SW480 (cell line): ENCODE measurements at regions not wholly inside any gene's neighbourhood (a gene's known extent, or its start where the extent isn't known, plus 50 kb on each side); places are given as distances from the start of the nearest gene placed in this dataset.

Experiments used
- DNase-seq: peaks from one replicate; pipeline ENCODE4 v3.0.0-alpha.2; 2016; ENCODE audit warnings: low spot score

- no peak for DNase-seq
These were observed 90.1 kb upstream of the MTPN start for GRCh38 chr7:136067277-136067676.

GRCh38 chr7:136066304-136067143 is 89.4 kb upstream of the MTPN start:
- no peak for DNase-seq

GRCh38 chr7:136064627-136065237 is 87.6 kb upstream of the MTPN start:
- DNase-seq = no peak

- DNase-seq = no peak
These were observed 86.9 kb upstream of the MTPN start for GRCh38 chr7:136064081-136064480.

GRCh38 chr7:136063326-136063666 is 86.1 kb upstream of the MTPN start:
- DNase-seq = no peak

DNA sequence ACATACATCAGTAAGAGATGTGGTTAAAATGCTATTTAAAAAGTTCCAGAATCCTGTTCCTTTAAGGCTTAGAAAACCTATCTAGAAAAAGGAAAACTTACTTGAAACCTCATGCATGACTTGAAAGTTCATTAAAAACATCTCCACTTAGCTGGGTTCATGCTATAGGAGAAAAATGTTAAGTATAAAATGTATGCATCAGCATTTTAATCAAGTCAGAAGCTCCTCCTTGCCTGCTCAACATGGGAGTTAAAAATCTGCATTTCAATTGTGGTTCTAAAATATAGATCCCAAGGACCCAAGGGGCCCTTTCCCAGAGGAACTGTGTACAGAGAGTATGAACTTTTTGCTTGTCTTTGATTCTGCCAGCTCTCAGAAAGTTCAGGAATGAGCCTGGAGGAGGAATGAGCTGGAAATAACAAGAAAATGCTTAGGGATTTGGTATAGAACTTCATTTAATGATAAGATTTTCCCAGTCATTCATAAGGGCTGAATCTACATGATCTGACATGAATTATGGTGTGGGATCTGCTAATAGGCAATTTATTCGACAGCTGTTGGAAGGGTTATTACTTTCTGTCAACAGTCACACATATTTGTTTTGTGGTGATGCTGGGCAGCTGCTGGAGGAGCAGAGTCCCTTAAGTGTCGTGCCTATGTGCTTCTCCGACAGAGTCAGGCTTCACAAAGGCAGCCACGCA is 85.6 kb upstream of the MTPN start:
- no peak for DNase-seq

DNA sequence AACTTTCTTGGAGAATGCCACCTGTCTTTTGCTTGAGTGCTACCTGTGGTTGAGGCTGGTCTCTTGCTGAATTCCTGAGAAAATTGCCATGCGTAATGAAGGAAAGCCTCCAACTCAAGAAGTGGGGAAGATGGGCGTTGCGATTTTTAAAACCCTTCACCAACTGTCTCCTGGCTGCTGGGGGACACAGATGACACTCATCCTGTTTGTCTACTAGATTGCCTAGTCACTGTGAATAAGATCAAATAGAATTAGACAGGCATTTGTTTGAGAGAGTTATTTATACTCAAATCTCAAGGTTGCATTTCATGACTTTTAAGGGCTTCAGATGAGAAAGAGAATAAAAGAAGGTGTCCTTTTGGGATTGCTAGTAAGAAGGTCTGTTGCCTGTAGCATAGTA is 84.3 kb upstream of the MTPN start:
- no peak for DNase-seq

GRCh38 chr7:136058546-136058945 is 81.4 kb upstream of the MTPN start:
- DNase-seq = no peak

GRCh38 chr7:136057509-136057908 is 80.3 kb upstream of the MTPN start:
- no peak for DNase-seq

GRCh38 chr7:136056651-136057231 is 79.6 kb upstream of the MTPN start:
- no peak for DNase-seq

DNA sequence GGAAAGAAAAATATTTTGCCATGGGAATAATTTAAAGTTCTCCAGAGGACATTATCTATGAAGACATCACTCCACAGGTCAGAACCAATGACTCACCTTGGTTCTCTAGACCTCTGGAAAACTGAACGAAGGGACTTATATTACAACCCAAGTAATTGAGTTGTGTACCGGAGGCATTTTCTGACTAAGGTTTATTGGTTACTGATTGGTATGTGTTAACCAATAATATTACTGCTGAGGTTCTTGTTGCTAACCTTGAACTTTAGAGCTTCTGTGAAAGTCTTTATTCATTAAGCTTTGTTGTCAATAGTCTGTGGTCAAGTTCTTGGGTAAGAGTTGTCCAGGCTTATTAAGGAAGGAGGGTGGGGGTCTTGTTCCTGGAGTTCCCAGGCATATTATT is 78.1 kb upstream of the MTPN start:
- DNase-seq = no peak

DNA sequence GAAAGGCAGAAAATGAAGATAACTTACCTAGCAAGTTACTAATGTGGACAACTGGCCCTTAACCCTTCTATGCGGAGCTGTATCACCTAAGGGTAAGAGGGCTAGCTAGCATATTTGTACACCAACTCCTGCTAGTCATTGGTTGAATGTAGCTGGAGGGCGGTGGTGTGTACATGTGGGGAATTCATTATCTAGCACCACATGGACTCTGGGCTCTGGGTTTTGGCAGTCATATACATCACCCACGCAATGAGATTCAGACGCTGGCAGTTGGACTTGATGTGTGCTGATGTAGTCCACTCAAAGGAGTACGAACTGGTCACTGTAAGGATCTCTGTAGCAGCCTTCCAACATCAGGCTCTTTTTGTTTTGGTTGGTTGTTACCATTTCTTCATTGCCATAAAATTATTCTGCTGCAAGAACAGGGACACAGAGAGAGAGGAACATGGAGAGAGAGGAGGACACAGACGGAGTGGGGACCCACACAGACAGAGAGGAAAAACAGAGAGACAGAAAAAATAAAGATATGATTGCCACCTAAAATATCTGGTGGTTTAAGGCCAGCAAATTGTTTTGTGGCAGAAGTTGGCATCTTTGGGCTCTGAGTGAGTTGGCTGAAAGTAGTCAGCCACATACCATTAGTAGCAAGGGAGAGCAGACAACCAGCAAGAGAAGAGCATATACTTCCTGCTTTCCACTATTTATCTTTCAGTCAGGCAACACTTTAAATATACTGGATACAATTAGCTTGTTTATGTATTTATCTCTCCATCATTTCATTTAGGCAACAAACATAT is 76.7 kb upstream of the MTPN start:
- DNase-seq = no peak

- no peak for DNase-seq
These were observed 74.2 kb upstream of the MTPN start for GRCh38 chr7:136051203-136051928.

- no peak for DNase-seq
These were observed 73.3 kb upstream of the MTPN start for GRCh38 chr7:136050462-136050847.

DNA sequence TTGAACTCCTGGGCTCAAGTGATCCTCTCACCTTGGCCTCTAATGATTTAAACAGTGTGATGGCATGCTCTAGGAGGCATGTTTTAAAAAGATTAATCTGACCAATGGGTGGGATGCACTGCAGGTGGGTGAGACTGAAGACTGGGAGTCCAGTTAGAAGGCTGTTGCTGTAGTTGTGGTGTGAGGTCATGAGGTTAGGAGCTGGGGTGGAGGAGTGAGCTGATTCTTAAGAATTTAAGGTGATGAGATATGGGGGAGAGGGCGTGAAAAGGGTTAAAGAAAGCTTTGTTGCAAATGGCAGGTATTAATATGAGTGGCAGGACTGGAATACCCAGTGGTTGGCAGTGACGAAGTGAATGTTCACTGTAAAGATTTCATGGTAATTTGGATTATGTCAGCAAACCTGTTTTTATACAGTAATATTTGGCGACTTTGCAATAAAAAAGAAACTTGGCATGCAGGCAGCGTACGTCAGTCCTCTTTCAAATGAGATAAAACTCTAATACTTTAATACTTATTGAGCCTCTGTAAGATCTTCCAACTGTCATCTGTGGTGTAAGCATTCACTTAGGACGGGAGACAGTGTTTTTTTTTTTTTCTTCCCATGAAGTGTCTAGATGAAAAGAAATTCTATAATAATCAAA is 72.8 kb upstream of the MTPN start:
- no peak for DNase-seq

DNA sequence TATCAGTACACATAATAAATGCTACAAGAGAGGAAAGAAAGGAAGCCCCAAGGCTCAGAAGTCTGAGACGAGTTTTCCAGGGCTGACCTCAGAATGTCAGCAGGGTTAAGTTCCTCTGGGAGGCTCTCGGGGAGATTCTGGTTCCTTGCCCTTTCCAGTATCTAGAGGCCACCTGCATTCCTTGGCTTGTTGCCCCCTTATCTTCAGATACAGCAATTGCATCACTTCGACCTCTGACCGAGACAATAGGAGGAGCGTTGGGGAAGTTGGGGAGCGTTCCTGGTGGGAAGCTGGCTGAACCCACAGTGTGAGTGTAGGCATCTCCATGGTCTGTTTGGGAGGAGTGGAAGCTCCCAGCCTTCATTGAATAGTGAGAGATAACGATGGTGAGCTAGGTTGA is 72.0 kb upstream of the MTPN start:
- DNase-seq = no peak

DNA sequence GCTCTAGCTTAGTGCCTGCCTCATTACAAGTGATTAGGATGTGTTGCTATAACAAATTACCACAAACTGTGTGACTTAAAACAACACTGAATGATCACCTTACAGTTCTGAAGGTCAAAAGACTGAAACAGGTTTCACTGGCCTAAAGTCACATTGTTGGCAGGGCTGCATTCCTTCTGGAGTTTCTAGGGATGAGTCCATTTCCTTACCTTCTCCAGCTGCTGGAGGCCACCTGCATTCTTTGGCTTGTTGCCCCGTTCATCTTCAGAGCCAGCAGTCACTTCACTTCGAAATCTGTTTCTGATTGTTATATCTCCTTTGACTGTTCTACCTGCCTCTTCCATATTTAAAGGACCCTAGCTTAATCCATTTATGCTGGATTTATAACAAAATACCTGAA is 69.4 kb upstream of the MTPN start:
- DNase-seq = no peak

- no peak for DNase-seq
These were observed 68.8 kb upstream of the MTPN start for GRCh38 chr7:136045992-136046391.

DNA sequence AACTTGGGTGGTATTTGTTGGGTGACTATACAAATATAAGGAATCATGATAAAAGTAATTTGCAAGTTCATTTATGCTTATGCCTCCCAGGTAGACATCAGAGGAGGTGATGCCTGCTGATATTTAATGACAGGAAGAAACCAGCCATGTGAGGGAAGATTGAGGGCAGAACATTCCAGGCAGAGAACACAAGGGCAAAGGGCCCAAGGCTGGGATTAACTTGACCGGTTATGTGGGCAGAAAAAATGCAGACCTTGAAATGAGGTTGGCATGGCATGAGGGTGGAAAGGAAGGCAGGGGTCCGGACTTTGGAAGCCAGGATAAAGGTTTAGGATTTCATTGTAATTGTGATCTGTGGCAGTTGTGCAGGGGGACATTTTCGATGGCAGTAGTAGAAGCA is 68.0 kb upstream of the MTPN start:
- DNase-seq = no peak

DNA sequence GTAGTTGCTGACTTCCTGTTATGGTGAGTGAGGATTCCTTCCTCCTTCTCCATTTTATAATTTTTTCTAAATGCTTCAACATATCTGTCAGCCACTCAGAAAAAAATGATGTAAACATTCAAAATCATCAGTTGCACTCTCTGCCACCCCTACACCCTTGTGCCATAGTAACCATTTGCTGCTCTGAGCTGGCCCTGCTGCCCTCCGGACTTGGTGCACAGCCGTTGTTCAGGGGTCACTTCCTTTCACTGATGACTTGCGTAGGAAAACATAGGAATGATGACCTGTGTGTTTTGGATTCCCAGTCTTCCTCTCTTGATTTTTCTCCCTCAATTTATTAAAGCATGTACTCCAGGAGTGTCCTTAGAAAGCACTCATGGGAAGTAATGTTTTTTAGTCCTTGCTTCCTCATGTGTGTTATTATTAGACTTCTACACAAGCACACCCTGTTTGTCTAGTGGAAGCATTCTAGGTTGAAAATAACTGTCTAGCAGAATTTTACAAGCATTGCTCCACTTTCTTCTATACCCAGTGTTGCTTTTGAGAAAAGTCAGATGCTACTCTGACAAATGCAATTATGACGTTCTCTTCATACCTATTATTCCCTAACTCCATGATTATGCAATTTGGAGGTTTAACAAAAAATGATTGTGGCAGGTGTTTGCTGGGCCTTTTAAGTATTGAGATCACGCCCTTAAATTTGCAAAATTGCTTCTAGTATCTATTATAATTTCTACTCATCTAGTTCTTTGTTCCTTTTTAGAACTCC is 62.6 kb upstream of the MTPN start:
- DNase-seq = no peak
